ENCODE measurements at regions not wholly inside any gene's neighbourhood (a gene's known extent, or its start where the extent isn't known, plus 50 kb on each side); places are given as distances from the start of the nearest gene placed in this dataset.
A peak's percentile ranks its signal among the peaks of the same experiment; 100 is the strongest.

GRCh38 chr4:103361926-103362325, 163.8 kb upstream of the CENPE start:
- FAIRE-seq (no peak), DNase-seq (ENCODE audit: extremely low read depth in 1 of 4, low spot score in 3 of 4) (no peak), ATAC-seq (no peak)
- Histone ChIP-seq H2AFZ (ENCODE audit: low read depth, low read length) (no peak overlapping the region), H3K4me1 (replicated peaks in 1 of 2; ENCODE audit: control insufficient read depth in 2 of 2, insufficient read depth in 2 of 2, low read length in 2 of 2) (no peaks in the 10 kb centered on the region), H3K9me1 (ENCODE audit: control insufficient read depth, insufficient read depth, low read length) (no peaks in the 10 kb centered on the region), H3K9me3 (replicated peaks; ENCODE audit: control insufficient read depth, insufficient read depth, low read depth, low read length) (no peaks in the 10 kb centered on the region; the same call in 1 of the 2 replicates), H3K4me3 (no peak overlapping the region), H3K27ac (ENCODE audit: extremely low read depth, low read depth, low read length) (no peak overlapping the region), H3K4me2 (ENCODE audit: insufficient read depth, low read length) (no peak overlapping the region), H3K79me2 (ENCODE audit: control insufficient read depth, insufficient read depth, low read length) (no peaks in the 10 kb centered on the region), H3K9ac (ENCODE audit: insufficient read depth in 1 of 2, low read depth in 2 of 2, low read length in 2 of 2) (no peak overlapping the region), H4K20me1 (replicated peaks; ENCODE audit: control insufficient read depth, insufficient read depth, low read length) (no peaks in the 10 kb centered on the region), H3K36me3 (ENCODE audit: control insufficient read depth, insufficient read depth, low read length) (no peaks in the 10 kb centered on the region), H3K27me3 (ENCODE audit: control insufficient read depth in 2 of 2, insufficient read depth in 2 of 2, low read length in 2 of 2) (no peaks in the 10 kb centered on the region)
- ChIA-PET CTCF (ENCODE audit: low intra/inter-chr PET ratio) (no interaction called here), POLR2A (no interaction called here)
- intact Hi-C loops (cut with micrococcal nuclease) (no loop called here), in situ Hi-C loops (cut with MboI) (no loop called here)
- no TSS peak for BruUV-seq (replicated peaks)
- TF ChIP-seq FOXK1 (CRISPR knock-in tag; IDR thresholded peaks at IDR 0.05; ENCODE audit: borderline replicate concordance) (no peak), STAT6 (CRISPR knock-in tag; IDR thresholded peaks at IDR 0.05) (no peak), ZNF253 (CRISPR knock-in tag; conservative IDR thresholded peaks at IDR 0.05) (no peak)

- Histone ChIP-seq H3K9me1 (ENCODE audit: control insufficient read depth, insufficient read depth, low read length) (no peaks in the 10 kb centered on the region), H3K79me2 (ENCODE audit: control insufficient read depth, insufficient read depth, low read length) (no peaks in the 10 kb centered on the region), H3K36me3 (ENCODE audit: control insufficient read depth, insufficient read depth, low read length) (no peaks in the 10 kb centered on the region), H3K4me1 (replicated peaks in 1 of 2; ENCODE audit: control insufficient read depth in 2 of 2, insufficient read depth in 2 of 2, low read length in 2 of 2) (no peaks in the 10 kb centered on the region), H4K20me1 (replicated peaks; ENCODE audit: control insufficient read depth, insufficient read depth, low read length) (no peaks in the 10 kb centered on the region), H3K9ac (ENCODE audit: insufficient read depth in 1 of 2, low read depth in 2 of 2, low read length in 2 of 2) (no peak overlapping the region), H3K9me3 (replicated peaks; ENCODE audit: control insufficient read depth, insufficient read depth, low read depth, low read length) (no peaks in the 10 kb centered on the region; the same call in 1 of the 2 replicates), H2AFZ (ENCODE audit: low read depth, low read length) (no peak overlapping the region), H3K4me2 (ENCODE audit: insufficient read depth, low read length) (no peak overlapping the region), H3K4me3 (no peak overlapping the region), H3K27me3 (ENCODE audit: control insufficient read depth in 2 of 2, insufficient read depth in 2 of 2, low read length in 2 of 2) (no peaks in the 10 kb centered on the region), H3K27ac (ENCODE audit: extremely low read depth, low read depth, low read length) (no peak overlapping the region)
- in situ Hi-C loops (cut with MboI) = no loop called here
- 0% methylated on average over 2 of the region's 2 CpGs for WGBS (ENCODE audit: insufficient coverage, low coverage, missing lambda C conversion rate)
- ATAC-seq = no peak
- intact Hi-C loops (cut with micrococcal nuclease) = no loop called here
- peak in 1 of 4 experiments; percentile 5 for DNase-seq (ENCODE audit: extremely low read depth in 1 of 4, low spot score in 3 of 4)
- no peak for FAIRE-seq
- no TSS peak for BruUV-seq (replicated peaks)
- POLR2A ChIA-PET = no interaction called here
- CTCF ChIA-PET (ENCODE audit: low intra/inter-chr PET ratio) = no interaction called here
- no peak for TF ChIP-seq ZBTB43 (CRISPR knock-in tag; IDR thresholded peaks at IDR 0.05)
- no peak for TF ChIP-seq HMG20A (CRISPR knock-in tag; conservative IDR thresholded peaks at IDR 0.05)
- TF ChIP-seq RBM15 (IDR thresholded peaks at IDR 0.05; ENCODE audit: insufficient read depth, low read length) = no peak
- no peak for TF ChIP-seq FOXJ3 (CRISPR knock-in tag; IDR thresholded peaks at IDR 0.05)
- TF ChIP-seq ZNF561 (CRISPR knock-in tag; conservative IDR thresholded peaks at IDR 0.05) = no peak
- TF ChIP-seq ZNF140 (CRISPR knock-in tag; IDR thresholded peaks at IDR 0.05) = no peak
- TF ChIP-seq BCLAF1 (IDR thresholded peaks at IDR 0.05; ENCODE audit: borderline replicate concordance in 1 of 2, control insufficient read depth in 1 of 2, low read depth in 2 of 2, low read length in 1 of 2) = no peak
Measured at GRCh38 chr4:103359900-103360299, 161.8 kb upstream of the CENPE start.

Data from K562 (cell line).